HEK293T (cell line): ENCODE measurements at regions not wholly inside any gene's neighbourhood (a gene's known extent, or its start where the extent isn't known, plus 50 kb on each side); places are given as distances from the start of the nearest gene placed in this dataset.

Experiments
- ARNT ChIP-seq: fragments of 450-650 bp; IDR thresholded peaks from 2 replicates; pipeline ENCODE4 v1.6.1; 2017; ENCODE audit warnings: mild to moderate bottlenecking
- BHLHE40 ChIP-seq: fragments of 450-650 bp; IDR thresholded peaks from 2 replicates; pipeline ENCODE4 v1.6.1; 2016; ENCODE audit warnings: mild to moderate bottlenecking, moderate library complexity, borderline replicate concordance
- ELF4 ChIP-seq: fragments of 450-650 bp; IDR thresholded peaks from 2 replicates; pipeline ENCODE4 v1.6.1; 2017; ENCODE audit warnings: antibody characterized with exemption
- FOXA1 ChIP-seq: fragments of 450-650 bp; IDR thresholded peaks from 2 replicates; pipeline ENCODE4 v1.6.1; 2016; ENCODE audit warnings: mild to moderate bottlenecking
- FOXK2 ChIP-seq: fragments of 450-650 bp; IDR thresholded peaks from 2 replicates; pipeline ENCODE4 v1.6.1; 2016; ENCODE audit warnings: mild to moderate bottlenecking
- FOXM1 ChIP-seq: fragments of 450-650 bp; IDR thresholded peaks from 2 replicates; pipeline ENCODE4 v1.6.1; 2017; ENCODE audit warnings: mild to moderate bottlenecking, borderline replicate concordance
- NFRKB ChIP-seq: fragments of 450-650 bp; IDR thresholded peaks from 2 replicates; pipeline ENCODE4 v1.6.1; 2016; ENCODE audit warnings: mild to moderate bottlenecking, moderate library complexity
- SP1 ChIP-seq: fragments of 450-650 bp; IDR thresholded peaks from 2 replicates; pipeline ENCODE4 v1.6.1; 2017
- SUZ12 ChIP-seq: fragments of 450-650 bp; IDR thresholded peaks from 2 replicates; pipeline ENCODE4 v1.6.1; 2016; ENCODE audit warnings: mild to moderate bottlenecking
- ZNF384 ChIP-seq: fragments of 450-650 bp; IDR thresholded peaks from 2 replicates; pipeline ENCODE4 v1.6.1; 2016
- TF ChIP-seq, protein P1 (sequence below): fragments of 450-650 bp; IDR thresholded peaks from 2 replicates; pipeline ENCODE4 v1.6.1; 2016

DNA sequence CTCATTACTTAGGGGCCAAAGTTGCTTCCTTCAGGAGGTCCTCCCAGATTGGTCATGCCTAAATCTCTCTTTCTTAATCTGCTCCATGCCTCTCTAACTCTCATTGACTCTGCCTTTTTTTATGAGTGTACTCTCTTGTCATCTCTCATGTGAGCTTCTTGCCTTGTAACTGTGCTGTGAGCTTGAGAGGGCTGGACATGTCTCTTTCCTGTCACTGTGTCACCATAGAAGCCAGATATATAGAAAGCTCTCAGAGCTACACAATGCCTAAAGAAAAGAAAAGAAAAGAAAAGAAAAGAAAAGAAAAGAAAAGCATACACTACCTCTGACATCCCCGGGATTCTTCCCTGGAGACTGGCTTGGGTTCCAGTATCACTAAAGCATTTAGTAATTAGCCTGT, 161.5 kb upstream of the SKOR2 start:
- TF ChIP-seq NFRKB = no peak
- TF ChIP-seq SP1 = no peak
- TF ChIP-seq ZNF384 = no peak
- no peak for TF ChIP-seq FOXK2
- no peak for TF ChIP-seq FOXA1
- no peak for TF ChIP-seq ARNT
- no peak for TF ChIP-seq ELF4
- TF ChIP-seq, protein P1, sequence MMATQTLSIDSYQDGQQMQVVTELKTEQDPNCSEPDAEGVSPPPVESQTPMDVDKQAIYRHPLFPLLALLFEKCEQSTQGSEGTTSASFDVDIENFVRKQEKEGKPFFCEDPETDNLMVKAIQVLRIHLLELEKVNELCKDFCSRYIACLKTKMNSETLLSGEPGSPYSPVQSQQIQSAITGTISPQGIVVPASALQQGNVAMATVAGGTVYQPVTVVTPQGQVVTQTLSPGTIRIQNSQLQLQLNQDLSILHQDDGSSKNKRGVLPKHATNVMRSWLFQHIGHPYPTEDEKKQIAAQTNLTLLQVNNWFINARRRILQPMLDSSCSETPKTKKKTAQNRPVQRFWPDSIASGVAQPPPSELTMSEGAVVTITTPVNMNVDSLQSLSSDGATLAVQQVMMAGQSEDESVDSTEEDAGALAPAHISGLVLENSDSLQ = no peak
- no peak for TF ChIP-seq FOXM1
- TF ChIP-seq BHLHE40 = no peak
- no peak for TF ChIP-seq SUZ12
